ENCODE measurements at regions not wholly inside any gene's neighbourhood (a gene's known extent, or its start where the extent isn't known, plus 50 kb on each side); places are given as distances from the start of the nearest gene placed in this dataset.

GRCh38 chr6:56865081-56865875 is 89.6 kb upstream of the BEND6 start:
- no peak for TF ChIP-seq CTCF (conservative IDR thresholded peaks at IDR 0.05)
- TF ChIP-seq ZFX (IDR thresholded peaks at IDR 0.05) = no peak
